Neural cell (in vitro differentiated cells): ENCODE measurements at regions not wholly inside any gene's neighbourhood (a gene's known extent, or its start where the extent isn't known, plus 50 kb on each side); places are given as distances from the start of the nearest gene placed in this dataset.

Source experiments
- POLR2AphosphoS5 ChIP-seq: IDR thresholded peaks from 2 replicates; pipeline ENCODE4 v1.6.1; 2012
- TAF1 ChIP-seq: IDR thresholded peaks from 2 replicates; pipeline ENCODE4 v1.6.1; 2012; ENCODE audit warnings: low read depth
- TF ChIP-seq, protein P1 (sequence below): fragments of 450-650 bp; IDR thresholded peaks from 2 replicates; pipeline ENCODE4 v1.5.1; 2014; ENCODE audit warnings: antibody characterized with exemption, mild to moderate bottlenecking, moderate library complexity; ENCODE audit not compliant: poor library complexity, severe bottlenecking

DNA sequence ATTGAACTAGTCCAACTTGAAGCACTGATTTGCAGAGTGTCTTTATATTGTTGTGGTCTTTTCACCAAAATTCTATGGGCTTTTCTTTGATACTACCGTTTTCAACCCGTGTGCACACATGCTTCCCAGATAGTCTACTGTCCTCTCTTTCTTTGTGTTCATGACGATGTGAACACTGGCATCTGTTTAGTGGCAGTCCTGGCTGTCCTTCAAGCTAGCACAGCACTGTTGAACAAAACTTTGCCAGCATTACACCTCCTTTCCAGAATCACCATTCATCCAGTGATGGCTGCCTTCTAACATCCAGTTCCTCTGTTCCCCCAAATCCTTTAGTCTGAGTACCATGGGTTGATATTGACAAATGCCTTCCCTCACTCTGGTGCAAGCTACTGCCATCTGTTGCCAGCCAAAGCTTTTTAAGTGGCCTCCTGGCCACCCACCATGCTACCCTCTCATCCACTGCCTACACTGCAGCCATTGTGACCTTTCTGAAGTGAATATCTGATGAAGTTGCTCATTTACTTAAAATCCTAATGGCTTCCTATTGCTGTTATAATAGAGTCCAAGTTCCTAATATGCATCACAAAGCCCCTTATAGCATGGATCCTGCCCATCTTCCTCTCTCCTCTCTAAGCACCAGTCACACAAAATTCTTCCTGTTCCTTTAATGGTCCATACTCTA is 94.3 kb downstream of the NIBAN1 start:
- TF ChIP-seq, protein P1, sequence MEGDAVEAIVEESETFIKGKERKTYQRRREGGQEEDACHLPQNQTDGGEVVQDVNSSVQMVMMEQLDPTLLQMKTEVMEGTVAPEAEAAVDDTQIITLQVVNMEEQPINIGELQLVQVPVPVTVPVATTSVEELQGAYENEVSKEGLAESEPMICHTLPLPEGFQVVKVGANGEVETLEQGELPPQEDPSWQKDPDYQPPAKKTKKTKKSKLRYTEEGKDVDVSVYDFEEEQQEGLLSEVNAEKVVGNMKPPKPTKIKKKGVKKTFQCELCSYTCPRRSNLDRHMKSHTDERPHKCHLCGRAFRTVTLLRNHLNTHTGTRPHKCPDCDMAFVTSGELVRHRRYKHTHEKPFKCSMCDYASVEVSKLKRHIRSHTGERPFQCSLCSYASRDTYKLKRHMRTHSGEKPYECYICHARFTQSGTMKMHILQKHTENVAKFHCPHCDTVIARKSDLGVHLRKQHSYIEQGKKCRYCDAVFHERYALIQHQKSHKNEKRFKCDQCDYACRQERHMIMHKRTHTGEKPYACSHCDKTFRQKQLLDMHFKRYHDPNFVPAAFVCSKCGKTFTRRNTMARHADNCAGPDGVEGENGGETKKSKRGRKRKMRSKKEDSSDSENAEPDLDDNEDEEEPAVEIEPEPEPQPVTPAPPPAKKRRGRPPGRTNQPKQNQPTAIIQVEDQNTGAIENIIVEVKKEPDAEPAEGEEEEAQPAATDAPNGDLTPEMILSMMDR, result no peak
- TF ChIP-seq POLR2AphosphoS5 (no peak), TAF1 (no peak)
